Fibroblast of lung (primary cell): ENCODE measurements at regions not wholly inside any gene's neighbourhood (a gene's known extent, or its start where the extent isn't known, plus 50 kb on each side); places are given as distances from the start of the nearest gene placed in this dataset.

Experiments used
- DNase-seq, 2 donors: peaks; one replicate each; pipeline versions ENCODE4 v3.0.0 to v3.0.0-alpha.2; 2010; ENCODE audit warnings: low read depth in 2 of 2
- H2AFZ ChIP-seq: 2 replicates; pipeline ENCODE4 v1.5.1; 2012; ENCODE audit warnings: low read length, control low read depth, inconsistent platforms
- H3K27ac ChIP-seq: 2 replicates; pipeline ENCODE4 v1.5.1; 2011; ENCODE audit warnings: low read length, control low read depth; ENCODE audit not compliant: insufficient read depth
- H3K27me3 ChIP-seq: 2 replicates; pipeline ENCODE4 v1.5.1; 2011; ENCODE audit warnings: mild to moderate bottlenecking, low read length; ENCODE audit not compliant: control insufficient read depth, insufficient read depth
- H3K36me3 ChIP-seq: 2 replicates; pipeline ENCODE4 v1.5.1; 2011; ENCODE audit warnings: low read length; ENCODE audit not compliant: control insufficient read depth, insufficient read depth
- H3K4me1 ChIP-seq: 2 replicates; pipeline ENCODE4 v1.5.1; 2011; ENCODE audit warnings: low read length; ENCODE audit not compliant: control insufficient read depth, insufficient read depth; ENCODE audit errors: extremely low read depth
- H3K4me2 ChIP-seq: 2 replicates; pipeline ENCODE4 v1.5.1; 2011; ENCODE audit warnings: low read length, control low read depth; ENCODE audit not compliant: insufficient read depth; ENCODE audit errors: extremely low read depth
- H3K4me3 ChIP-seq, 4 experiments: fragments of 200-600 bp in 1 of 4; sonication (generic) in 1 of 4; replicated peaks in 1 of 4; 2 replicates each; pipeline ENCODE4 v1.5.1; 2011 to 2016; ENCODE audit warnings: low read length in 4 of 4, low read depth in 3 of 4, mild to moderate bottlenecking in 3 of 4, control low read depth in 2 of 4, inconsistent platforms in 1 of 4, mixed read lengths in 1 of 4; ENCODE audit not compliant: insufficient read depth in 1 of 4; ENCODE audit errors: control extremely low read depth in 1 of 4
- H3K79me2 ChIP-seq: 2 replicates; pipeline ENCODE4 v1.5.1; 2012; ENCODE audit warnings: mild to moderate bottlenecking, low read length, inconsistent platforms; ENCODE audit not compliant: control insufficient read depth, insufficient read depth
- H3K9ac ChIP-seq: 2 replicates; pipeline ENCODE4 v1.5.1; 2011; ENCODE audit warnings: mild to moderate bottlenecking, low read length, control low read depth; ENCODE audit not compliant: insufficient read depth
- H3K9me3 ChIP-seq: 2 replicates; pipeline ENCODE4 v1.5.1; 2012; ENCODE audit warnings: low read depth, low read length; ENCODE audit not compliant: control insufficient read depth, insufficient read depth
- H4K20me1 ChIP-seq: 2 replicates; pipeline ENCODE4 v1.5.1; 2011; ENCODE audit warnings: low read length; ENCODE audit not compliant: control insufficient read depth, insufficient read depth; ENCODE audit errors: extremely low read depth
- EZH2 ChIP-seq: IDR thresholded peaks from 2 replicates; pipeline ENCODE4 v1.5.1; 2012; ENCODE audit warnings: low read length, control low read depth, mild to moderate bottlenecking; ENCODE audit errors: missing control alignments
- TF ChIP-seq, protein P1 (sequence below), 2 donors: IDR thresholded peaks in 1 of 2; conservative IDR thresholded peaks in 1 of 2; 1 replicate in 1 of 2; 2 replicates in 1 of 2; pipeline ENCODE4 v1.5.1; 2011 to 2012; ENCODE audit warnings: low read length in 2 of 2, control low read depth in 1 of 2, inconsistent platforms in 1 of 2, low read depth in 1 of 2, mild to moderate bottlenecking in 1 of 2

DNA sequence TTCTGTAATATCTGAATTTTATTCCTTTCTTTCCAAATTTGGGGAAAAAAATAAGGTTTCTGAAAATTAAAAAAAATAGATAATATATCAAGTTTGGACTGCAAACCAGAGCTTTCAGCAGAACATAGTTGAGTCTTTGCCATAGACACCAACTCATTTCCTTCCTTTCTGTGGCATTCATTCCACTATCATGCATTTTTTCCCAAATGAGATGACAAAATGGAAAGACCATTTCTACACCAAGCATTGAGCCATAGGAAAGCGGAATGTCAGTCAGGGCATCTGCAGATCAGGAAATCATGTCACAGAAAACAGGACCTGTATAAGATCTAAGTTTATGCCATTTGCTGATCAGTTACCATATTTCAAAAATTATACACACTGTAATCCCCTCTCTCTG, 333.3 kb upstream of the THBS1 start:
- Histone ChIP-seq H3K9ac (no peak overlapping the region), H3K27ac (no peak overlapping the region), H4K20me1 (no peaks in the 10 kb centered on the region), H3K4me3 (no peak overlapping the region), H3K27me3 (no peaks in the 10 kb centered on the region), H3K4me1 (peaks cover 2% of the 10 kb centered on the region), H2AFZ (no peak overlapping the region), H3K79me2 (no peaks in the 10 kb centered on the region), H3K4me2 (no peak overlapping the region), H3K36me3 (no peaks in the 10 kb centered on the region), H3K9me3 (no peaks in the 10 kb centered on the region)
- TF ChIP-seq, protein P1, sequence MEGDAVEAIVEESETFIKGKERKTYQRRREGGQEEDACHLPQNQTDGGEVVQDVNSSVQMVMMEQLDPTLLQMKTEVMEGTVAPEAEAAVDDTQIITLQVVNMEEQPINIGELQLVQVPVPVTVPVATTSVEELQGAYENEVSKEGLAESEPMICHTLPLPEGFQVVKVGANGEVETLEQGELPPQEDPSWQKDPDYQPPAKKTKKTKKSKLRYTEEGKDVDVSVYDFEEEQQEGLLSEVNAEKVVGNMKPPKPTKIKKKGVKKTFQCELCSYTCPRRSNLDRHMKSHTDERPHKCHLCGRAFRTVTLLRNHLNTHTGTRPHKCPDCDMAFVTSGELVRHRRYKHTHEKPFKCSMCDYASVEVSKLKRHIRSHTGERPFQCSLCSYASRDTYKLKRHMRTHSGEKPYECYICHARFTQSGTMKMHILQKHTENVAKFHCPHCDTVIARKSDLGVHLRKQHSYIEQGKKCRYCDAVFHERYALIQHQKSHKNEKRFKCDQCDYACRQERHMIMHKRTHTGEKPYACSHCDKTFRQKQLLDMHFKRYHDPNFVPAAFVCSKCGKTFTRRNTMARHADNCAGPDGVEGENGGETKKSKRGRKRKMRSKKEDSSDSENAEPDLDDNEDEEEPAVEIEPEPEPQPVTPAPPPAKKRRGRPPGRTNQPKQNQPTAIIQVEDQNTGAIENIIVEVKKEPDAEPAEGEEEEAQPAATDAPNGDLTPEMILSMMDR (conservative IDR thresholded peaks at IDR 0.05 in 1 of 2, IDR thresholded peaks at IDR 0.05 in 1 of 2; ENCODE audit: low read depth in 1 of 2, low read length in 2 of 2) = no peak
- TF ChIP-seq EZH2 = no peak
- peak in 1 of 2 donors; percentile 68 for DNase-seq

DNA sequence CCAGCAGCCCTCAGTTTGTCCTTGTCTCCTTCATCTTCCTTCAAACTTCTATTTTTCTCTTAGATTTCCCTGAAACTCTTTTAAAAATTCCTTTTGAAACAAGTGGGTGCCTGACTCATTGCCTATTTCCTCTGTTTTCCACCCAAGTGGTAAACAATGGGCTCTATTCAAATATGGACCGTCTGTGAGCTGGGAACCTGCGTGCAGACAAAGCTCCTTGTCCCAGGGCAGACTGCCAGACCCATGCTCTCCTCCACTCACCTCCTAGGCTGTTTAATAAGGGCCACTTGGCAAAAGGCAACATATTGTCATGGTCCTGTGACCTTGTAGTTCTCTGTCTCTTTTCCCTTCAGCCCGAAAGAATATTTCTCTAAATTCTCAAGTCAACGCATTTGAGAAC, 332.7 kb upstream of the THBS1 start:
- no peaks in the 10 kb centered on the region for H3K79me2 ChIP-seq
- no peaks in the 10 kb centered on the region for H3K9me3 ChIP-seq
- no peak overlapping the region for H3K9ac ChIP-seq
- no peak overlapping the region for H3K4me2 ChIP-seq
- H2AFZ ChIP-seq = no peak overlapping the region
- TF ChIP-seq, protein P1 (conservative IDR thresholded peaks at IDR 0.05 in 1 of 2, IDR thresholded peaks at IDR 0.05 in 1 of 2; ENCODE audit: low read depth in 1 of 2, low read length in 2 of 2) = no peak
- no peak for TF ChIP-seq EZH2
- no peaks in the 10 kb centered on the region for H4K20me1 ChIP-seq
- no peaks in the 10 kb centered on the region for H3K4me1 ChIP-seq
- H3K4me3 ChIP-seq = no peak overlapping the region
- no peak overlapping the region for H3K27ac ChIP-seq
- peak; percentile 23 to 89 for DNase-seq
- no peaks in the 10 kb centered on the region for H3K36me3 ChIP-seq
- no peaks in the 10 kb centered on the region for H3K27me3 ChIP-seq

DNA sequence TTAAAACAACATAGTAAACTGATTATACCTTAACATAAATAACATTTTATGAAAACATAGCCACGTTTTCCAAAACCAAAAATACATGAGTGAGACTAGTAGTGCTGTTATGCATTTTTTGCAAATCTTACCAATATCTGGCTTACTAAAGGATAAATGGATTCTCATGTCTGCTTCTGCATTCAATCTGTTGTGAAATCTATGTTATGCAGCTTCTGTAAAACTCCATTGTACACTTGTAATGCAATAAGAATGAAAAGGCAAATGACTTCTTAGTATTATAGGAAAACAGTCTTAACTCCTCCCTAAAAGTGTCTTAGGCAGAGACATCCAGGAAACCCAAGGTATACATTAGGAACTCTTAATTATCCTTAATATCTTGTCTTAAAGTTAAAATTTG, 330.9 kb upstream of the THBS1 start:
- no peaks in the 10 kb centered on the region for H3K79me2 ChIP-seq
- H3K36me3 ChIP-seq = no peaks in the 10 kb centered on the region
- no peaks in the 10 kb centered on the region for H3K4me1 ChIP-seq
- no peak overlapping the region for H3K4me2 ChIP-seq
- DNase-seq = no peak
- H3K4me3 ChIP-seq = no peak overlapping the region
- no peak overlapping the region for H2AFZ ChIP-seq
- no peak for TF ChIP-seq EZH2
- TF ChIP-seq, protein P1 (conservative IDR thresholded peaks at IDR 0.05 in 1 of 2, IDR thresholded peaks at IDR 0.05 in 1 of 2; ENCODE audit: low read depth in 1 of 2, low read length in 2 of 2) = no peak
- no peaks in the 10 kb centered on the region for H4K20me1 ChIP-seq
- H3K9ac ChIP-seq = no peak overlapping the region
- H3K27me3 ChIP-seq = no peaks in the 10 kb centered on the region
- H3K27ac ChIP-seq = no peak overlapping the region
- no peaks in the 10 kb centered on the region for H3K9me3 ChIP-seq
